ENCODE measurements at regions not wholly inside any gene's neighbourhood (a gene's known extent, or its start where the extent isn't known, plus 50 kb on each side); places are given as distances from the start of the nearest gene placed in this dataset.

- no peak for TF ChIP-seq CTCF (IDR thresholded peaks at IDR 0.05)
- TF ChIP-seq EP300 (IDR thresholded peaks at IDR 0.05), result no peak
- no peak for TF ChIP-seq POLR2A (IDR thresholded peaks at IDR 0.05)
Measured at GRCh38 chr12:5206401-5207175, 162.9 kb downstream of the KCNA5 start.

Measured in gastroesophageal sphincter (tissue), 3 donors.